HG02970 (cell line): ENCODE measurements at regions not wholly inside any gene's neighbourhood (a gene's known extent, or its start where the extent isn't known, plus 50 kb on each side); places are given as distances from the start of the nearest gene placed in this dataset.
"Not testable (repeated sequence)": the region's sequence is repeated elsewhere in the genome, so short reads cannot be mapped to it uniquely, and the experiment has no call there.

Source experiments
- ATAC-seq: cut with Tn5 transposase; IDR thresholded peaks from one replicate; pipeline ENCODE4 v1.9.1; 2021; ENCODE audit warnings: mild to moderate bottlenecking, moderate library complexity, moderate number of reproducible peaks; ENCODE audit not compliant: unreplicated experiment, low FRiP score

- ATAC-seq = no peak
Observed at GRCh38 chr1:81310250-81310649, 490.5 kb upstream of the ADGRL2 start.

DNA sequence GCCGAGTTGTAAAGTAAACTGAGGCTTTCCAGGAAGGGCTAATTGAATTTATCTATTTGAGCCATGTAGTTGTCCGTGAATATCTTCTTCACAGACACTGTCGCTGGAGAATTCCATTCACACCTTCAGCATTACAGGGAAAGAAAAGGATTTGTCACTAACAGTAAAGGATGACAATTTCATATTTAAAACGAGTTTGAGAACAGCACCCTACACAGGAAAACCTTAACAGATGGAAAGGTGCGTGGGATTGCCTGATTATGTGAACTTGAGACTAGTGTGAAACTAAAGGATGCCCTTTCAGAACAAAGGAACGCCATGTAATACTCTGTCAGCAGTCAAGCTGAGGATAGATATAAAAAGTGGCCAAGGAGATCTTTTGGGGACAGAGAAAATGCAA, 492.5 kb upstream of the ADGRL2 start:
- ATAC-seq = no peak

DNA sequence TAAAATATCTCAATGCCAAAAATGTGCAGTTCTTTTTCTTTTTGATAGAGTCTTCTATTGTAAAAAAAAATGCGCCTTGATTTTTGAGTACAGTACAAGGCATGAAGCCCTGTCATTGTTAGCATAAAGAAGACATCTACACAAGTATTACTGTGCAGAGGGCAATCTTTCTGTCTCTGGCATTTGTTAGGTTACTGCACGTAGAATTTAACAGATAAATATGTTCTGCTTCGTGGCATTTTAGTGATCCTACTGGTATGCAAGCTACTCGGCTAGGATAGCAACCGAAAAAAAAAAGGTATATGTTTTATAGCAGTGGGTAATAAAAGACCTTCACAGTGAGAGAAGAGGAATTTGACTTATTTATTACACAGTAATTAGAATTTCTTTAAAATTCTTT, 492.9 kb upstream of the ADGRL2 start:
- ATAC-seq = no peak

DNA sequence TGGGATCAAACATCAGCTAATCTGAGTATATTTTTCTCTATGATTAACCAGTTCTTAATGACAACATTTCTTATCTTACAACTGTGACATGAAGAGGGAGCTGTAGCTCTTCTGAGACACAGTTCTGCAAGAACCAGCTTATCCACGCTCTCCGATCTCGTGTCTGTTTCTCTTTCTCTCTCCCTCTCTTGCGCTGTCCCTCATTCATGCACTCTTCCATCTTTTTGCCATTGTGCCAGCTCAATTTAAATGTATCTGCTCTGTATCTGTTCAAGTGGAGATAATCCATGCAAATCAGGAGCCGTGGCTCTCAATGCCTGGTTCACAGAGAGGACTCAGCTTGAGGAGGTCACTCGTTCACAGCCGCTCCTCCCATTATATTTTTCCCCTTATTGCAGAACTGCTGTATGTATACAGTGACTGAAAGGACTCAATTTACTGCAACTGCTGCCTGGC, 494.7 kb upstream of the ADGRL2 start:
- ATAC-seq = no peak

DNA sequence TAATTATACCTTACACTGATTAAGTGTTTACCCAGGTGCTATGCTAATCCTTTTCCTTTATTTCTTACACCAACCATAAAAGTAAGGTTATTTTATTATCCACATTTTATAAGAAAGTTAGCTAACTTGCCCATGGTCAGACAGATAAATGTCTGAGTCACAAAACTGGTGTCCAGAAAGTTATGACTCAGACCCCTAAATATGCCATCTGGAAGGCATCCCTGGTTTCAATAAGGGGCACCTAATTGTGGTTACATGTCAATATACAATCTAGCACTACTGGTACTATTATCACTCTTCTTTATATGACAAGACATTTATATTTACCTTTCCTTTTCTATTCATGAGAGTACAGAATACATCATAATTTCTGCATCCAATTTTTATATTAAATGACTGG, 496.5 kb upstream of the ADGRL2 start:
- ATAC-seq = no peak

- ATAC-seq = no peak
Observed at GRCh38 chr1:81299892-81300291, 500.8 kb upstream of the ADGRL2 start.

DNA sequence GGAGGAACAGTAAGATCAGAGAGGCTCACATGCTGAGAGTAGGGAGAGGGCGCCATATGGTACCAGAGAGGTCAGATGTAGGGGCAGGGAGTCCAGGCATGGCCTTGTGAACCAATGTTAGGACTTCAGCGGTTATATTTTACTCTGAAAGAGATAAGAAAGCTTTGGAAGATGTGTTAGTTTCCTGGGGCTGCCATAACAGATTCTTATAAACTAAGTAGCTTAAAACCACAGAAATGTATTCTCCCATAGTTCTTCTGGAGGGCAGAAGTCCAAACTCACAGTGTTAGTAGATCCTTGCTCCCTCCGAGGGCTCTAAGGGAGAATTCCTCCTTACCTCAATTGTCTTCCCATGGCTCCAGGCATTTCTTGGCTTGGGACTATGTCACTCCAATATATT, 502.5 kb upstream of the ADGRL2 start:
- ATAC-seq = no peak

GRCh38 chr1:81296601-81297000, 504.1 kb upstream of the ADGRL2 start:
- no peak for ATAC-seq

DNA sequence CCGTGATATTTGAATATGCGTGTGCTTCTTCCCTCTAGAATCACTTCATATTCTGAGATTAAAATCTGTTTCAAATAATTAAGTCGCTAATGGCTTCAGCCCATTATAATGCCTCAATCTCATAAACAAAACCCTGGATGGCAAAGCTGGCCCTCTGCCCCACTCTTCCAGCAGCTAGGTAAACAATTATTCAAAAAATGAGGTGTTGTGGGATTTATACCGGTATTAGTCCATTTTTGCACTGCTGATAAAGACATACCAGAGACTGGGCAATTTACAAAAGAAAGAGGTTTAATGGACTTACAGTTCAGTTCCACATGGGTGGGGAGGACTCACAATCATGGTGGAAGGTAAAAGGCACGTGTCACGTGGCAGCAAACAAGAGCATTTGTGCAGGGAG, 510.4 kb upstream of the ADGRL2 start:
- no peak for ATAC-seq

GRCh38 chr1:81288689-81289088, 512.0 kb upstream of the ADGRL2 start:
- ATAC-seq = no peak

- no peak for ATAC-seq
Observed at GRCh38 chr1:81287411-81288080, 513.2 kb upstream of the ADGRL2 start.

GRCh38 chr1:81270051-81270450, 530.7 kb upstream of the ADGRL2 start:
- no peak for ATAC-seq

- no peak for ATAC-seq
Observed at GRCh38 chr1:81264976-81265375, 535.8 kb upstream of the ADGRL2 start.

DNA sequence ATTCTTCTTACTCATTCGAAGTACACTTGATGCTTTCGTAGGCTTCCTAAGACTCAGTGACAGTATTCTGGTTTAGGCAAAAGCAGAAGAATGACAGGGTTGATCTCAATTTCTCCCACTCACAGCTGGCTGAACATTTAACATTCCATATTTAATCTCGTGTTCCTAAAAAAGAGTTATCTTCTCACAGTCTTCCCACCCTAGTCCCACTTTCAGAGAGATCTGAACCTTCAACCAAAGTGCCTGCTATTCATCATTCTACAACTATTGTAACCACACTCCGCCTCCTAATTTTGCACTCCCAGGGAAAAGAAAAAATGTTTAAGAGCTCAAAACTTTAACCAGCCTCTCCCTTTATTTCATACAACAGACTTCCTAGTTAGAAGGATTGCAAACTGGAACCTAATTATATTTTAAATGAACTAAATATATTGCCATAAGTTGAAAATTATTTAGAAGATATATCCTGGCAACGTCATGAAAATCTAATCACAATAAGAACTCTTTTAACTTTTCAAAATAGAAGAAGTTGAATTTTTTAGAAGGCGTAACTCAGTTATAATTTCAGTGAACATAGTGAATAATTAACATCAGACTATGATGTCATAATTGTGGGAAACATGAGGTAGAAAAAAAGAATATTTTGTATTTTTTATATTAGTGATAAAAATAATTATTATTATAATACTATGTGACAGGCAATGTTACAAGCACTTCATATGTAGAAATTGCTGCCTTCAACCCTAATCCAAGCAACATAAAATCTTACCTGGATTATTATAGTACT, 540.9 kb upstream of the ADGRL2 start:
- no peak for ATAC-seq

GRCh38 chr1:81254560-81254959, 546.2 kb upstream of the ADGRL2 start:
- ATAC-seq = no peak

DNA sequence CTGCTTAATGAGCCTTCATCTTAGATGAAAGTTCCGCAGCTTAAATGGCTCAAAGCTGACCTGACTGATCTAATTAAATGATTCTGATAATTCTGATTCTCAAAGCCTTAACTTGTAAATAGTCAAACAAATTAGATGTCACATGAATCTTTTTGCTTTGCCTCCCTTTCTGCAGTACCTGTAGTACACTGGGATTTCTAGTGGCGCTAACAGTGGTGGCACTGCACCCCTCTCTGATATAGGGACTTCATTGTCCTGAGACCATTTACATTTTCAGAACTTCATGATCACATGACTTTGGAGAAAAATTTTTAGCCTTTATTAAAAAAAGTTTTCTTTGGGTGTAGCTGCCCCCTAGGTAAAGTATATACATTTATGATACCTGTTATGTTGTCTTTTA, 546.7 kb upstream of the ADGRL2 start:
- no peak for ATAC-seq

DNA sequence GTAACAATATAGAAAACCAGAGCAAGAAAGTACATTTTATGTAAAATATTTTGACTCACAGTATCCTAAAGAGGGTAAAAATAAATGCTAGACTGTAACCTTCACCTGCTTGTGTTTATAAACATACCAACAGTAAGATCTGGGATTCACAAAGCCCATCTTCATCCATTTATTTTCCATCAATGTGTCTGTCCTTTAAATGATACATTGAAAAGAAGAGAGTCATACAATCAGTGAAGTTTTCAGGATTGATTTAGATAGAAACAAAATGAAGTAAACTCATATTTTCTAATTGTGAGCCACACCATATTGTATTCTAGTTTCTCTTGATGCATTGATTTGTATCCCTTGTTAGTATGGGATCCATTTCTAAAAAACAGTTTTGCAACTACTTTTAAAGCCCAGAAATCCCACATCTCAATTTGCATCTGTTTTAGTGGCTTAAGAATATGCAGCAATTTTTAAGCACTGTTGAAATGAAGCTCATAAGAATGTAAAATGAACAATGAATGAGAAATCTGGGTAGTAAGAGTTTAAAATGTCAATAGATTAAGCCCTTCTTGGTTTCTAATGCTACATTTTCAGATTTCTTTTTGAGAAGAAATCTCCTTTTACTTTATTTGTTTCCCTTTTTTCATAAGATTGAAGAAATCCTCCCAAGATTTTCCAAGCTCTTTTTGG, 548.1 kb upstream of the ADGRL2 start:
- no peak for ATAC-seq

DNA sequence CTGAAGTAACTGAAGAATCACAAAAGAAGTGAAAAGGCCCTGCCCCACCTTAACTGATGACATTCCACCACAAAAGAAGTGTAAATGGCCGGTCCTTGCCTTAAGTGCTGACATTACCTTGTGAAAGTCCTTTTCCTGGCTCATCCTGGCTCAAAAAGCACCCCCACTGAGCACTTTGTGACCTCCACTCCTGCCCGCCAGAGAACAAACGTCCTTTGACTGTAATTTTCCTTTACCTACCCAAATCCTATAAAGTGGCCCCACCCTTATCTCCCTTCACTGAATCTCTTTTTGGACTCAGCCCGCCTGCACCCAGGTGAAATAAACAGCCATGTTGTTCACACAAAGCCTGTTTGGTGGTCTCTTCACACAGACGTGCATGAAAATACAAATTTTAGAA, 549.9 kb upstream of the ADGRL2 start:
- not testable (repeated sequence) for ATAC-seq

DNA sequence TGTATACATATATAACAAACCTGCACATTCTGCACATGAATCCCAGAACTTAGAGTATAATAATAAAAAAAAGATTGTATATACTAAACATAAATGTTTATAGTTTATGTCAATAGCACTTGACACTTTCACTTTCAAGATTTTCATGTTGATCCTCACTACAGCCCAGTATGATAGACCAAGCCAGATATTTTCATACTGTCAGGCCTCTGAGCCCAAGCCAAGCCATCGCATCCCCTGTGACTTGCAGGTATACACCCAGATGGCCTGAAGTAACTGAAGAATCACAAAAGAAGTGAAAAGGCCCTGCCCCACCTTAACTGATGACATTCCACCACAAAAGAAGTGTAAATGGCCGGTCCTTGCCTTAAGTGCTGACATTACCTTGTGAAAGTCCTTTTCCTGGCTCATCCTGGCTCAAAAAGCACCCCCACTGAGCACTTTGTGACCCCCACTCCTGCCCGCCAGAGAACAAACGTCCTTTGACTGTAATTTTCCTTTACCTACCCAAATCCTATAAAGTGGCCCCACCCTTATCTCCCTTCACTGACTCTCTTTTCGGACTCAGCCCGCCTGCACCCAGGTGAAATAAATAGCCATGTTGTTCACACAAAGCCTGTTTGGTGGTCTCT, 555.5 kb upstream of the ADGRL2 start:
- not testable (repeated sequence) for ATAC-seq

DNA sequence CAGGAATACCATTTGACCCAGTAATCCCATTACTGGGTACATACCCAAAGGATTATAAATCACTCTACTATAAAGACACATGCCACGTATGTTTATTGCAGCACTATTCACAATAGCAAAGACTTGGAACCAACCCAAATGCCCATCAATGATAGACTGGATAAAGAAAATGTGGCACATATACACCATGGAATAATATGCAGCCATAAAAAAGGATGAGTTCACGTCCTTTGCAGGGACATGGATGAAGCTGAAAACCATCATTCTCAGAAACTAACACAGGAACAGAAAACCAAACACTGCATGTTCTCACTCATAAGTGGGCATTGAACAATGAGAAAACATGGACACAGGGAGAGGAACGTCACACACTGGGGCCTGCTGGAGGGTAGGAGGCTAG, 556.1 kb upstream of the ADGRL2 start:
- ATAC-seq = not testable (repeated sequence)

- no peak for ATAC-seq
Observed at GRCh38 chr1:81242103-81242502, 558.6 kb upstream of the ADGRL2 start.
